Stimulated activated naive CD8-positive, alpha-beta T cell treated with anti-CD3 and anti-CD28 coated beads, Interleukin-15, Interleukin-2, amounts not matched to agents 100 ng/mL and 50 ng/mL, for 24 hours (primary cell): ENCODE measurements at regions not wholly inside any gene's neighbourhood (a gene's known extent, or its start where the extent isn't known, plus 50 kb on each side); places are given as distances from the start of the nearest gene placed in this dataset.

ENCODE experiments used
- H3K27ac Mint-ChIP-seq: one replicate; pipeline ENCODE4 v1.8.0; 2021; ENCODE audit warnings: mild to moderate bottlenecking, mixed read lengths
- H3K27me3 Mint-ChIP-seq: one replicate; pipeline ENCODE4 v1.8.0; 2021; ENCODE audit warnings: mixed read lengths
- H3K36me3 Mint-ChIP-seq: one replicate; pipeline ENCODE4 v1.8.0; 2021; ENCODE audit warnings: low read depth, mixed read lengths
- H3K4me1 Mint-ChIP-seq: one replicate; pipeline ENCODE4 v1.8.0; 2021; ENCODE audit warnings: low read depth, mixed read lengths
- H3K4me3 Mint-ChIP-seq: one replicate; pipeline ENCODE4 v1.8.0; 2021; ENCODE audit warnings: mild to moderate bottlenecking, mixed read lengths
- H3K9me3 Mint-ChIP-seq: one replicate; pipeline ENCODE4 v1.8.0; 2021; ENCODE audit warnings: mixed read lengths

DNA sequence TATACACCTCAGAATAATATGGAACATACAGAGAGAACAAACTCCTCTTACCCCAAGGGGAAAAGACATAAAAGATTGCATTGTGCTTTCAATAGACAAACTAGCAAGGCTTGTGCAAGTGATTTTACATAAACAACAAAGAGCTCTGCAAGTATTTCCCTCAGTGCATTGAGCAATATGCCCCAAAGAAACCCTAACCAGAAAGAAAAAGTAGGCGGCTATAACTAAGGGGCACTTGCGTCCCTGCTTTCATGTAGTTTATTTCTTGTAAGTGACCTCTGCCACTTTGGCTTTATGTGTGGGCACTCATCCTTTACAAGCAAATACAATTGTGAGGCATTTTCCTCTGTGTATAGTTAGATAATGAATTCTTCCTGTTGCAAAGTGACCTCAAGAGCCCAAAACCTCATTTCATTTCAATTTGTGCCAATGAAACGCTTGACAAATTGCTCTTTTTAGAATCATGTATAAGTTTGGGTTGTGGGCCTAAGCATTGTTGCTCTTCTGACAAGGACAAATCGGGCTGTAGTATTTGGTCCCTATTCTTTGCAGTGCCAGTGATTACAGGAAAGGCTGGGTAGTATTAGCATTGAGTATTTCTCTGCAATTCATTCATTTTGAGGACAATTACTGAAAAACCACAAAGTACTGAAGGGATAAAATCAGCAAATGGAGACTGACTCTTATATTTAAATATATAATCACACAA lies 282.2 kb downstream of the DTWD2 start:
- Mint-ChIP-seq H3K27me3 (no peaks in the 10 kb centered on the region), H3K4me1 (no peaks in the 10 kb centered on the region), H3K4me3 (no peak overlapping the region), H3K9me3 (peaks cover 17% of the 10 kb centered on the region), H3K36me3 (no peaks in the 10 kb centered on the region), H3K27ac (no peak overlapping the region)

DNA sequence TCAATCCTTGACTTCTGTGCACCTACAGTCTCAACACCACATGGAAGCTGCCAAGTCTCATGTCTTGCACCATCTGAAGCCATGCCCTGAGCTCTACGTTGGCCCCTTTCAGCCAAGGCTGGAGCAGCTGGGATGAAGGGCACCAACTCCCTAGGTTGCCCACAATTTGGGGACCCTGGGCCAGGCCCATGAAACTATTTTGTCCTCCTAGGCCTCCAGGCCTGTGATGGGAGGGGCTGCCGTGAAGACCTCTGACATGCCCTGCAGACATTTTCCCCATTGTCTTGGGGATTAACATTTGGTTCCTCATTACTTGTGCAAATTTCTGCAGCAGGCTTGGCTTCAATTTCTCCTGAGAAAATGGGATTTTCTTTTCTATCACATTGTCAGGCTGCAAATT lies 285.1 kb downstream of the DTWD2 start:
- H3K27ac Mint-ChIP-seq, result no peak overlapping the region
- H3K4me1 Mint-ChIP-seq, result no peaks in the 10 kb centered on the region

DNA sequence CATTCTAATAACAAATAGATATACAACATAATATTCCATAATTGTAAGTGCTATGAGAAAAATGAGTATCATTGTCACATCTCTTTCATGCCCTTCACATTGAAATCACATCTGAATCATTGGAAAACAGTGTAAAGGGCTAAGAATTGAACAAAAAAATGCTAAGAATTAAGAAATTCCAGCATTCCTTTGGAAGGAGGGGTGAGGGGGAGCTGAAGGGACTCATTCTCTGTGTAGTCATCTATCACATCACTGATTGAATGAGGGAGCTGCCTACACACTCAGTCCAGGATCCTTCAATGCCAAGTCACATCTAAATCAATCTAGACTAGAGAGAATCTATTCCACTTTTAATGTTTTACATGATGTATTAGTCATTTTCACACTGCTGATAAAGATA lies 286.6 kb downstream of the DTWD2 start:
- H3K4me3 Mint-ChIP-seq, result no peak overlapping the region
- H3K36me3 Mint-ChIP-seq, result no peaks in the 10 kb centered on the region
- peaks cover 14% of the 10 kb centered on the region for H3K9me3 Mint-ChIP-seq
- no peak overlapping the region for H3K27ac Mint-ChIP-seq
- H3K4me1 Mint-ChIP-seq, result no peaks in the 10 kb centered on the region
- no peaks in the 10 kb centered on the region for H3K27me3 Mint-ChIP-seq

More for the DNA sequence above, 285.1 kb downstream of the DTWD2 start:
- H3K27me3 Mint-ChIP-seq, result no peaks in the 10 kb centered on the region
- H3K36me3 Mint-ChIP-seq, result no peaks in the 10 kb centered on the region
- H3K4me3 Mint-ChIP-seq, result no peak overlapping the region
- H3K9me3 Mint-ChIP-seq, result peaks cover 14% of the 10 kb centered on the region

DNA sequence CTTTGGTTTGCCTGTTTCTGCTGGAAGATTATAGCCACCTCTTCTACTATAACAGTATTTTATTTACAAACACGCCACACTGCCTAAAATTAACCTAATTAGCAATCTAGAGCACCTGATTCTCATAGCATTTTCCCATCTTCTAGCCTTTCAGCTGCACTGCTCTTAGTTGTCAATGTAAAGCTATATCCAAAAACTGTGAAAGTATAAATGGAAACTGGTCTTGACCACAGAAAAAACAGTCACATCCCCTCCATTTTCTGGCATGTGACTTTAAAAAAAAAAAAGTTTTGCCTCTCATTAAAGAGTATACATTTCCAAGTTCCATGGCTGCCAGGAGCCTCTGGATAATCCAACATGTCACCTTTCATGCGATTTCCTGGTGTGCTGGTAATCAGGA lies 287.8 kb downstream of the DTWD2 start:
- Mint-ChIP-seq H3K4me1 (no peaks in the 10 kb centered on the region), H3K27ac (no peak overlapping the region), H3K27me3 (no peaks in the 10 kb centered on the region), H3K9me3 (peaks cover 14% of the 10 kb centered on the region), H3K4me3 (no peak overlapping the region), H3K36me3 (no peaks in the 10 kb centered on the region)

DNA sequence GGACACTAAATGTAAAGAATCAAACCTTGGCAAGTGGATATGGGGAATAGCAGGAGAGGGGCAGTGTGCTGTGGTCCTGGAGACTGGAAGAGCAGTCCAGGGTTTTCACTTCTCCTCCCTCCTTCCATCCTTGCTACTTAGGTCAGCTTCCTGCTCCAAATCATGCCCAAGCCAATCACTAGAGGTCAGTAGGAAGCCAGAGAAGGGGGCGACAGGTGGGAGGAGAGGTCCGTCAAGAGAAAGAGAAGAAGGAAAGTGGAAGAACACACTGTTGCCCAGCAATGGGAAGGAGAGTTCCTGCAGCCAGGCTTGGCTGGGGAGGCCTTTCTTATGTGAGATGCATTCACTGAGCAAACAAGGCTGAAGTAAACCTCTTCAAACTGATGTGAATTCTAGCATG lies 289.6 kb downstream of the DTWD2 start:
- H3K4me1 Mint-ChIP-seq, result no peaks in the 10 kb centered on the region
- no peaks in the 10 kb centered on the region for H3K36me3 Mint-ChIP-seq
- H3K4me3 Mint-ChIP-seq, result no peak overlapping the region
- H3K9me3 Mint-ChIP-seq, result peaks cover 4% of the 10 kb centered on the region
- H3K27ac Mint-ChIP-seq, result no peak overlapping the region
- H3K27me3 Mint-ChIP-seq, result no peaks in the 10 kb centered on the region

DNA sequence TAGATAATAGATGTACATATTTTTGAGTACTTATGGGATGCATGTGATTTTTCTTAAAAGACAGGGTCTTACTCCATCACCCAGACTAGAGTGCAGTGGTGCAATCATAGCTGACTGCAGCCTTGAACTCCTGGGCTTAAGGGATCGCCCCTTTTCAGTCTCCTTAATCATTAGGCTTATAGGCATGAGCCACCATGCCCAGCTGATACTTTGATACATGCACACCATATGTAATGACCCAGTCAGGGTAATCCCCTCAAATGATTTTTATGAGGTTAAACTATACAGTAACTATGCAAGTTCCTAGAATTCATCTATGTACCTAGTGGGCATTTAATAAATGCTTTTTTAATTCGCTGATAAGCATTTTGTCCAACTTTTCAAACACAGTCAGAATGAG lies 292.3 kb downstream of the DTWD2 start:
- H3K27ac Mint-ChIP-seq, result no peak overlapping the region
- no peaks in the 10 kb centered on the region for H3K4me1 Mint-ChIP-seq

DNA sequence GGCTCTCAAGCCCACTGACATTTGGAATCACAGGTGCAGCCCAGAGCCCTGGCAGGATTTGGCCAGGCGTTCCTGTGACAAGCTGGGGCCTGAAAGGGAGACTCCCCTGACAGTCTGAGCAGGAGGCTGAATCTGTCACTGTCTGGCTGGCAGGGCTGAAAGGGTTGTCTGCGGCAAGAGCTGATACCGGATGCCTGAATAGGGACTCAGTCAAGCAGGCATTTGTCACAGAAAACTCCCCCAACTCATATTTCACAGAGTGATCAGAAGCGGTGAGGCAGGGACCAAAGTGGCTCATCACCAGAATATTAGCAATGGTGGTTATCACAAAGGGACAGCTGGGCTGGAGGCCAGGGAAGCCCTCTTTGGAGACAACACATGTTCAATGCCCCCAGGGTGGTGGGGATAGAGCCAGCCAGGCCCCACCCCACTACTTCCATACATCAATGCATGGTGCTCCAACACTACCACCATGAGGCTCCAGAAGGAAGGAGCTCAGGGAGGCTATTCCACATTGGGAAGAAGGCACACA lies 295.5 kb downstream of the DTWD2 start:
- no peaks in the 10 kb centered on the region for H3K27me3 Mint-ChIP-seq

More for the DNA sequence above, 292.3 kb downstream of the DTWD2 start:
- Mint-ChIP-seq H3K36me3 (no peaks in the 10 kb centered on the region), H3K9me3 (no peaks in the 10 kb centered on the region), H3K4me3 (no peak overlapping the region), H3K27me3 (no peaks in the 10 kb centered on the region)

DNA sequence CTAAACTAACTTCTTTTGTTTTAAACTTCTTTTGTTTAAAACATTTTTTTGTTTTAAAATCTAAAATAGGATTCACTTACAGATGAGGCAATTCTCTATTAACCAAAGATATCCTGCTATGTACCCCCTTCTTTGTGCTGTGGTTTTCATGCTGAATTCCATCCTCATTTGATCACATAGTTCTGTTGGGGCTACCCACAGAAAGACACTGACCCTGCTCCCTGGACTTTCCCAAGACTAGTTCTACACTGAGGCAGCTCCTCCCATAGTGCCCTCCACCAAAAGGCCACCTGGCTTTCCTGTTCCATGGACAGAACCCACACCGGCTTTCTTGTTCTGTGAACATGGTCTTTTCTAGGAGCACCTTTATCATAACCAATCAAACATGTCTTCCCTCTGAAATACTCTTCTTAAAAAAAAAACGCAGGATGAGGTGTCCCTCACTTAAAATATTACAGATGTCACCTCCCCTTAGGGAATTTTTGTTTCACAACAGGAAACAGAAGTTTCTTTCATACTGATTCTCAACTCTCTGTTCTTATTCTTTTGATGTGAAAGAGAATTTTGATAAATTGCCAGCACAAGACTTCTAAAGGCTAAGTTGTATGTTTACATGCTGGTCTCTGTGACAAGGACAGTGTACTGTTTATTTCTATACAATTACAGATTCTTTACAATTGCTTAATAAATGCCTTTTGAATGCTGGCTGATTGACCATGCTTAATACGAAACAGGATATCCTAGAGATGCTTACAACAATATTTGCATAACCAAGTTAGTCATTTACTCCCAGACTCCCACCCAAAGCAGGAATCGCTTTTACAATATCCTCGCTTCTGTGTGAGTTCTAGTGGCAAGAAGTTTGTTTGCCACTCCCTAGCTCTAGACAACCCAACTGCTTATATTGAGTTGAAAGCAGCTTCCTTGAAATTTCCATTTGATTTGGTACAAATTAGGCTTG lies 300.4 kb downstream of the DTWD2 start:
- no peaks in the 10 kb centered on the region for H3K4me1 Mint-ChIP-seq
- H3K9me3 Mint-ChIP-seq, result no peaks in the 10 kb centered on the region
- no peaks in the 10 kb centered on the region for H3K36me3 Mint-ChIP-seq
- H3K27me3 Mint-ChIP-seq, result peaks cover 4% of the 10 kb centered on the region
- no peak overlapping the region for H3K27ac Mint-ChIP-seq
- H3K4me3 Mint-ChIP-seq, result no peak overlapping the region

More for the DNA sequence above, 295.5 kb downstream of the DTWD2 start:
- no peaks in the 10 kb centered on the region for H3K9me3 Mint-ChIP-seq
- no peaks in the 10 kb centered on the region for H3K36me3 Mint-ChIP-seq
- H3K4me1 Mint-ChIP-seq, result no peaks in the 10 kb centered on the region
- H3K4me3 Mint-ChIP-seq, result no peak overlapping the region
- H3K27ac Mint-ChIP-seq, result no peak overlapping the region

DNA sequence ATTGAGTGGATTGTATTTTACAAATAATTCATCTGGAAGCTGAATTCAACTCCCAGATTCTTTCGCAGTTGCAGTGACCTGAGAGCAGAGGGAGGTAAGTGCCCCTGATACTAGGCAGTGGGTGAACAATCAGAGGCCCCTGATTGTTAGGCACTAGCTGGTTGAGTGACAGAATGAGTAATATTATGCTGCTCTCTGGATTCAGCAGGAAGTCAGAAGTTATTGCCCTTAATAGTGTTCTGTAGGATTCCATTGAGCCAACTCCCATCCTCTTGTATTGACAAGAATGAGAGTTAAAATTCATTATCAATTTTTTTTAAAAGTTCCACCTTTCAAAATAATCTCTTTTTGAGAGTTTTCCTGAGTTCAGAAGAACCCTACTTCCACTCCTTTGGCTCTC lies 301.2 kb downstream of the DTWD2 start:
- Mint-ChIP-seq H3K9me3 (no peaks in the 10 kb centered on the region), H3K36me3 (no peaks in the 10 kb centered on the region), H3K27me3 (peaks cover 4% of the 10 kb centered on the region), H3K4me1 (no peaks in the 10 kb centered on the region), H3K27ac (no peak overlapping the region), H3K4me3 (no peak overlapping the region)

DNA sequence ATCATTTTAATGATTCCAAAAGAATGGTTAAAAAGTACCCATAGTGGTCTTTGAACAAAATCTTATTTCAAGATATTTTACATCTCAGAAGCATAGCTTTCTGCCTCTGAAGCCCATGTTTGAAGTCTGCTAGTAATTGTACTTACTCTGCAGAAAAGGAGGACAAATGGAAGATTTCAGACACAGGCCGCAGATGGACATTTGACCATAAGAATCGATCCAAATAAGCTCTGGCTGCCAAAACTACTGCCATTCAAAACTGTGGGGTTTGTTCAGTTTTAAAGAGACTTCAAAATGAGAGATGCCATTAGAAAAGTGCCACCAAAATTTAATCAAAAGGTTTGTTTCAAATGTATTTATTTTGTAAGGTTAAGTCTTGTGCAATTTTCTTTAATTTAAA lies 306.7 kb downstream of the DTWD2 start:
- Mint-ChIP-seq H3K27me3 (peaks cover 4% of the 10 kb centered on the region), H3K4me1 (no peaks in the 10 kb centered on the region), H3K9me3 (no peaks in the 10 kb centered on the region), H3K36me3 (no peaks in the 10 kb centered on the region), H3K27ac (no peak overlapping the region), H3K4me3 (no peak overlapping the region)

DNA sequence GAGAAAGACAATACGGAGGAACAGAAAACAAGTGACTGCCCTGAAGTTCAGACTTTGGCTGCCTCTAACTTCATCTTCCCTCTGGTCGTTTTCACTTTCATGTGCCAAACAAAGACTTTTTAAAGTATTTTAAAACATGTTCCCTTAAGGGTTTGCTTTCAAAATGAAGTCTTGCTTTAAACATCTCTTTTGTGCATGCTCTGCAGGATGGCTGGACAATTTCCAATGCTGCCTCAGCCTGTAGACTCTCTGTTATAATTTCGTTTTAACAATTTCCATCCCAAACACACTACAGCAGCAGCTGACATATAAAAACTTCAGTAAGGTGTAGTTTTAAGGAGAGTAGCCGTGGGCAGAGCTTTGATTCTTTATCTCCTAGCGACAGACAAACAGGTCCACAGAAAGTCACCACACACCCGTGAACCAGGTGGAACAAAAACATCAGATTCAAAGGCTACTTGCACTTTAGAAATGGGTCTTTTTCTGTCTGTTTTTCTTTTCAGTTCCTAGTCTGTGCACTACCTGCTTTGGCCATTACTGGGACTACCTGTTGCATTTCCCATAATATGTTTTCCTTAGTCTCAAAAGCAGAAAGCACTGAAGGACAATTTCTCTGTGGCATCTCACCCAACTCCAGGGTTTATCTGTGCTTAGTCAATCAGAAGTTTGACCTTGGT lies 308.9 kb downstream of the DTWD2 start:
- no peak overlapping the region for H3K4me3 Mint-ChIP-seq
- no peaks in the 10 kb centered on the region for H3K9me3 Mint-ChIP-seq
- no peak overlapping the region for H3K27ac Mint-ChIP-seq
- H3K27me3 Mint-ChIP-seq, result peaks cover 4% of the 10 kb centered on the region
- H3K4me1 Mint-ChIP-seq, result no peaks in the 10 kb centered on the region
- H3K36me3 Mint-ChIP-seq, result no peaks in the 10 kb centered on the region

DNA sequence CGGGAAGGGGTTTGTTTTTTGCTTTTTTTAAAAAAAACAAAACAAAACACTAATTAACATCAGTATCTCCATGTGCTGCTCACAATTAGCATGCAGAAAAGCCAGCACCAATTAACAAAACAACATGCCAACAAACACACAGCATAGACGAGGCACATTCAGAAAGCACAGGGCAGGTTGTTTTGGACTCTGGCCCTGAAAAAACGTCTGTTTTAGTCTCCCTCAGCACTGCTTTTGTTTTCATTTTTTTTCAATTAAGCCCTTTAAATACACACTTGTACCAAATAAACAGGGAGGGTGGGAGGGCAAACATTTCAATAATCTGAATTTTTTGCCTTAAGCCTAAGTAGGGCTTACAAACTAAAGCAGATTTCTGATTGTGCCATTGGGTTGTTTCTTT lies 309.6 kb downstream of the DTWD2 start:
- no peak overlapping the region for H3K27ac Mint-ChIP-seq
- no peak overlapping the region for H3K4me3 Mint-ChIP-seq
- H3K9me3 Mint-ChIP-seq, result peaks cover 4% of the 10 kb centered on the region
- no peaks in the 10 kb centered on the region for H3K36me3 Mint-ChIP-seq
- H3K4me1 Mint-ChIP-seq, result no peaks in the 10 kb centered on the region
- H3K27me3 Mint-ChIP-seq, result peaks cover 4% of the 10 kb centered on the region

DNA sequence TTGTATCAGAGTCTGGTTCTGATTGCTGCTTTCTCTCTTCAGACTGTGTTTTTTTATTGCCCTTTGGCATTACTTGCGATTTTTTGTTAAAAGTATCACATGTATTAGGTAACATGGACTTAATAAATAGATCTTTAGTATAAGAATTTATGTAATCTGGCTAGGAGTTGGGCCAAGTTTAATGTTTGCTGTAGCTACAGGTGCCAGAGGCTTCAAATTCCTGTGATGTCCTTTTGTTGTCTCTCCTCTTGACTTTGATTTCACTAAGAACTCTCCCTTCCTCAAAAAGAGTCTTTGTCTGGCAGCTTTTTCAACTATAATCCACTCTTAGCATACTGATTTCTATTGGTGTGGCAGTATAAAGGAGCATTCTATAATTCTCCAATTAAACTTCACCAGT lies 313.1 kb downstream of the DTWD2 start:
- no peak overlapping the region for H3K27ac Mint-ChIP-seq
- no peaks in the 10 kb centered on the region for H3K36me3 Mint-ChIP-seq
- H3K4me1 Mint-ChIP-seq, result no peaks in the 10 kb centered on the region
- peaks cover 5% of the 10 kb centered on the region for H3K9me3 Mint-ChIP-seq
- H3K27me3 Mint-ChIP-seq, result no peaks in the 10 kb centered on the region
- H3K4me3 Mint-ChIP-seq, result no peak overlapping the region

DNA sequence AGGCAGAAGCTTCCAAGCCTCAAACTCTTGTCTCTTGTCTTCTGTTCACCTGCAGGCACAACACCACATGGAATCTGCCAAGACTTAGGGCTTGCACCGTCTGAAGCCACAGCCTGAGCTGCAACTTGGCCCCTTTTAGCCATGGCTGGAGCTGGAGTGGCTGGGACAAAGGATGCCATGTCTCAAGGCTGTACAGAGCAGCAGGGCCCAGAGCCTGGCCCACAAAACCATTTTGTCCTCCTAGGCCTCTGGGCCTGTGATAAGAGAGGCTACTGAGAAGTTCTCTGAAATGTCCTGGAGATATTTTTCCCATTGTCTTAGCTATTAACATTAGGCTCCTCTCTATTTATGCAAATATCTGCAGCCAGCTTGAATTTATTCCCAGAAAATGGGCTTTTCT lies 330.8 kb downstream of the DTWD2 start:
- no peaks in the 10 kb centered on the region for H3K4me1 Mint-ChIP-seq
- H3K27ac Mint-ChIP-seq, result no peak overlapping the region
- H3K4me3 Mint-ChIP-seq, result no peak overlapping the region
- H3K36me3 Mint-ChIP-seq, result no peaks in the 10 kb centered on the region
- H3K27me3 Mint-ChIP-seq, result no peaks in the 10 kb centered on the region
- peaks cover 27% of the 10 kb centered on the region for H3K9me3 Mint-ChIP-seq

DNA sequence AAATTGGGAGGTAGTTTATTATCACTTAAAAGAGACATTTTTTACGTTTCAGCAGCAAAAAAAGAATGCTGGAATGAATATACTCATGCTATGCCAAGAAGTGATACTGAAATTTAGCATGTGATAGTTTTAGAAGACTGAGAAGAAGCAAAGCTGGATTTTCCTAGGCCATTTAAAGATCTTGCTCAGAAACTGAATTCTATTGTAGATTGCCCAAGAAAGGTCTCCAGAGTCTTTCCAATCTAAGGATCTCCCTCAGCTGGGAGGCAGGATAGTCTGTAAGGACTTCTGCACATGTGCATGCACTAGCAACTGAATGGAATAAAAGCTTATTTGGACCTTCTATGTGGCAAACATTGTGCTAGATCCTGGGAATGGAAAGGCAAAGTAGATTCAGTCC lies 334.5 kb downstream of the DTWD2 start:
- no peaks in the 10 kb centered on the region for H3K36me3 Mint-ChIP-seq
- no peak overlapping the region for H3K4me3 Mint-ChIP-seq
- no peaks in the 10 kb centered on the region for H3K27me3 Mint-ChIP-seq
- H3K4me1 Mint-ChIP-seq, result no peaks in the 10 kb centered on the region
- H3K9me3 Mint-ChIP-seq, result peaks cover 18% of the 10 kb centered on the region
- no peak overlapping the region for H3K27ac Mint-ChIP-seq
